GM23248 (cell line): ENCODE measurements at regions not wholly inside any gene's neighbourhood (a gene's known extent, or its start where the extent isn't known, plus 50 kb on each side); places are given as distances from the start of the nearest gene placed in this dataset.
"Not testable (repeated sequence)": the region's sequence is repeated elsewhere in the genome, so short reads cannot be mapped to it uniquely, and the experiment has no call there.

Experiments
- DNase-seq: peaks from one replicate; pipeline ENCODE4 v3.0.0-alpha.2; 2015
- H2AFZ ChIP-seq: fragments of 200-600 bp; sonication (generic); 2 replicates; pipeline ENCODE4 v1.6.1; 2016; ENCODE audit warnings: antibody characterized with exemption
- H3F3A ChIP-seq: fragments of 200-600 bp; sonication (generic); 2 replicates; pipeline ENCODE4 v1.6.1; 2016; ENCODE audit warnings: mild to moderate bottlenecking, antibody characterized with exemption, mixed run types; ENCODE audit not compliant: insufficient read depth
- H3K27ac ChIP-seq: fragments of 200-600 bp; sonication (generic); 2 replicates; pipeline ENCODE4 v1.5.1; 2016; ENCODE audit warnings: mild to moderate bottlenecking
- H3K27me3 ChIP-seq: fragments of 200-600 bp; sonication (generic); replicated peaks from 2 replicates; pipeline ENCODE4 v1.6.1; 2016; ENCODE audit warnings: mild to moderate bottlenecking; ENCODE audit not compliant: insufficient read depth
- H3K36me3 ChIP-seq: fragments of 200-600 bp; sonication (generic); 2 replicates; pipeline ENCODE4 v1.6.1; 2016; ENCODE audit warnings: low read depth, mild to moderate bottlenecking
- H3K4me1 ChIP-seq: fragments of 200-600 bp; sonication (generic); 2 replicates; pipeline ENCODE4 v1.6.1; 2016; ENCODE audit warnings: mild to moderate bottlenecking; ENCODE audit not compliant: insufficient read depth
- H3K4me2 ChIP-seq: fragments of 200-600 bp; sonication (generic); one replicate; pipeline ENCODE4 v1.6.1; 2016; ENCODE audit warnings: mild to moderate bottlenecking; ENCODE audit not compliant: unreplicated experiment
- H3K4me3 ChIP-seq: fragments of 200-600 bp; sonication (generic); 2 replicates; pipeline ENCODE4 v1.5.1; 2016; ENCODE audit warnings: mild to moderate bottlenecking
- H3K79me2 ChIP-seq: fragments of 200-600 bp; sonication (generic); 2 replicates; pipeline ENCODE4 v1.6.1; 2016; ENCODE audit warnings: mild to moderate bottlenecking; ENCODE audit not compliant: insufficient read depth
- H3K9ac ChIP-seq: fragments of 200-600 bp; sonication (generic); 2 replicates; pipeline ENCODE4 v1.6.1; 2016; ENCODE audit warnings: mild to moderate bottlenecking
- H3K9me2 ChIP-seq: fragments of 200-600 bp; sonication (generic); 2 replicates; pipeline ENCODE4 v1.6.1; 2016; ENCODE audit warnings: mixed run types, mild to moderate bottlenecking, moderate library complexity; ENCODE audit not compliant: insufficient read depth
- H3K9me3 ChIP-seq: fragments of 200-600 bp; sonication (generic); one replicate; pipeline ENCODE4 v1.6.1; 2017; ENCODE audit warnings: low read depth
- H4K20me1 ChIP-seq: fragments of 200-600 bp; sonication (generic); 2 replicates; pipeline ENCODE4 v1.6.0; 2016; ENCODE audit not compliant: insufficient read depth
- EZH2 ChIP-seq: fragments of 200-600 bp; sonication (generic); IDR thresholded peaks from 2 replicates; pipeline ENCODE4 v1.6.1; 2018; ENCODE audit warnings: antibody characterized with exemption, mild to moderate bottlenecking; ENCODE audit not compliant: insufficient read depth, poor library complexity, severe bottlenecking
- EZH2phosphoT487 ChIP-seq: fragments of 200-600 bp; sonication (generic); IDR thresholded peaks from 2 replicates; pipeline ENCODE4 v1.6.1; 2018; ENCODE audit warnings: antibody characterized with exemption, moderate library complexity, mild to moderate bottlenecking, low read depth; ENCODE audit not compliant: insufficient read depth
- WGBS, 2 experiments: methylation state at CpG; one replicate each; pipeline ENCODE4 v1.1.6; 2015 to 2017; ENCODE audit warnings: low lambda C conversion rate in 2 of 2, low coverage in 1 of 2; ENCODE audit errors: missing lambda C conversion rate in 2 of 2; 5-methylcytosine and 5-hydroxymethylcytosine counted together
- in situ Hi-C: fragments of 300-500 bp; cut with MboI; formaldehyde crosslinking; loops from 2 replicates; pipeline ENCODE4 v1.15.0; 2020

DNA sequence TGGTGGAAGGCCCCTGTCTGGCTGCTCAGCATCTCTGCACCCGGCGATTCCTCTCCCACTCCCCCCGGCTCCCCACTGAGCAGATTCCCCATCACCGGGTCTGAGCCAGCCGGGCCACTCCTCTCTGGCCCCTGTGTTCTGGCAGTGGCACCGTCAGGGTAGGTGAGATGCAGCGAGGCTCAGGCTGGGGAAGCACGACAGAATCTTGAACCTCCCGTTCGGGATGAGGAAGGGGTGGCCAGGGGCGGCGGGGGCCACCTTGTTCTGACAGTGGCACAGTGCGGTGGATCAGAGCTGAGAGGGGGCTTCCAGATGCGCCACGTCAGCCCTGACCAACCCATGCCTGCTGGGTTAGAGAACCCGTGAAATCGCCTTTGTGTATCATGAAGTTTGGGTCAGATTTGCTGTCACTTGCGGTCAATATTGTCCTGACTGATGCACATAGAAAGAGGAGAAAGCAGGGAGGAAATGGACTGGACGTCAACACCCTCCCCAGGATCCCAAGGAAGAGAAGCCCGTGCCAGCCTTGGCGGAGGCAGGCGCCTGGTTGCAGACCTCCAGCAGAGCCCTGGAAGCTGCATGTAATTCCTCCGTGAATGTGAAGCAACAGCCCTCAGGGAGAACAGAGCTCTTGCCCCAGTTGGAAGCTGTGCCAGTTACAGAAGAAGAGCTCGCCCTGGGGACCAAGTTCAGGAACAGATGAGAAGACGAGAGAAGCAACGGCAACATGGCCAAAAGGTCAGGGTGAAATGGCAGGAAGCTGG lies 137.1 kb upstream of the SFSWAP start:
- Histone ChIP-seq H3K4me1 (no peaks in the 10 kb centered on the region), H2AFZ (no peak overlapping the region), H3K79me2 (no peaks in the 10 kb centered on the region), H3K9me3 (no peaks in the 10 kb centered on the region), H3F3A (no peaks in the 10 kb centered on the region), H3K4me2 (no peak overlapping the region), H3K27ac (no peak overlapping the region), H3K9me2 (no peaks in the 10 kb centered on the region), H4K20me1 (no peaks in the 10 kb centered on the region), H3K4me3 (no peak overlapping the region), H3K27me3 (no peaks in the 10 kb centered on the region; the same call in 1 of the 2 replicates), H3K9ac (no peak overlapping the region), H3K36me3 (no peaks in the 10 kb centered on the region)
- no peak for DNase-seq
- TF ChIP-seq EZH2 (no peak), EZH2phosphoT487 (no peak)
- WGBS, 2 experiments: 34 to 35% methylated on average over 26 of the region's 26 CpGs
- in situ Hi-C loops: no loop called here

GRCh38 chr12:131574395-131574771 lies 136.5 kb upstream of the SFSWAP start:
- Histone ChIP-seq H2AFZ (no peak overlapping the region), H3K36me3 (no peaks in the 10 kb centered on the region), H3K27ac (no peak overlapping the region), H3K9me3 (no peaks in the 10 kb centered on the region), H3K9me2 (no peaks in the 10 kb centered on the region), H3K9ac (no peak overlapping the region), H3K4me2 (no peak overlapping the region), H3K27me3 (no peaks in the 10 kb centered on the region; the same call in 1 of the 2 replicates), H3K4me1 (no peaks in the 10 kb centered on the region), H3K79me2 (no peaks in the 10 kb centered on the region), H4K20me1 (no peaks in the 10 kb centered on the region), H3K4me3 (no peak overlapping the region), H3F3A (no peaks in the 10 kb centered on the region)
- in situ Hi-C loops: no loop called here
- no peak for TF ChIP-seq EZH2phosphoT487
- TF ChIP-seq EZH2: no peak
- 13 to 22% methylated on average over 9 to 10 of the region's 10 CpGs for WGBS, 2 experiments
- DNase-seq: no peak

DNA sequence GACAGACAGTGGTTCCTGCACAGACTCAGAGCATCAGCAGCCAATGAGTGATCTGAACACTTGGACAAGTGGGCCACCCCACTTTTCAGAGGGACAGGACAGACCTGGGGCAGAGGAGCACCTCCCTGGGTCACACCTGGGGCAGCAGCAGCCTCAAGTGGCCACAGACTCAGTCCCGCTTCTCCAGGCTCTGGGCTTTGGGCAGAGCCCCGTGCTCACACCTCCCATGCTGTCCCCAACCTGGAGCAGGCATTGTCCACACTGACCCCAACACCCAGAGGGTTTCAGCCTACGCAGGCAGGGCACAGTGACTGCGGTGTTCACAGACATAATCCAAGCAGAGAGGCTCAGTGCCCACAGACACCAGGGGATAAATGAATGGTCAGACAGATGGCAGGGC lies 135.5 kb upstream of the SFSWAP start:
- in situ Hi-C loops: no loop called here
- 63 to 71% methylated on average over 4 of the region's 4 CpGs for WGBS, 2 experiments
- no peak for DNase-seq
- Histone ChIP-seq H3K9me2 (no peaks in the 10 kb centered on the region), H3K27ac (no peak overlapping the region), H3K4me2 (no peak overlapping the region), H3K79me2 (no peaks in the 10 kb centered on the region), H4K20me1 (no peaks in the 10 kb centered on the region), H3K4me3 (no peak overlapping the region), H3F3A (no peaks in the 10 kb centered on the region), H2AFZ (no peak overlapping the region), H3K4me1 (no peaks in the 10 kb centered on the region), H3K27me3 (no peaks in the 10 kb centered on the region; the same call in 1 of the 2 replicates), H3K36me3 (no peaks in the 10 kb centered on the region), H3K9ac (no peak overlapping the region), H3K9me3 (no peaks in the 10 kb centered on the region)
- no peak for TF ChIP-seq EZH2phosphoT487
- no peak for TF ChIP-seq EZH2

- H3K4me1 ChIP-seq, H3K79me2 ChIP-seq, H3F3A ChIP-seq, H3K4me2 ChIP-seq, H3K9ac ChIP-seq, H4K20me1 ChIP-seq, H3K9me3 ChIP-seq, H2AFZ ChIP-seq, H3K9me2 ChIP-seq, H3K27ac ChIP-seq, in situ Hi-C loops, H3K27me3 ChIP-seq, DNase-seq, H3K4me3 ChIP-seq, H3K36me3 ChIP-seq: not testable (repeated sequence)
- 74 to 80% methylated on average over 10 to 17 of the region's 17 CpGs for WGBS, 2 experiments
Measured at GRCh38 chr12:131576734-131577133, 134.2 kb upstream of the SFSWAP start.

DNA sequence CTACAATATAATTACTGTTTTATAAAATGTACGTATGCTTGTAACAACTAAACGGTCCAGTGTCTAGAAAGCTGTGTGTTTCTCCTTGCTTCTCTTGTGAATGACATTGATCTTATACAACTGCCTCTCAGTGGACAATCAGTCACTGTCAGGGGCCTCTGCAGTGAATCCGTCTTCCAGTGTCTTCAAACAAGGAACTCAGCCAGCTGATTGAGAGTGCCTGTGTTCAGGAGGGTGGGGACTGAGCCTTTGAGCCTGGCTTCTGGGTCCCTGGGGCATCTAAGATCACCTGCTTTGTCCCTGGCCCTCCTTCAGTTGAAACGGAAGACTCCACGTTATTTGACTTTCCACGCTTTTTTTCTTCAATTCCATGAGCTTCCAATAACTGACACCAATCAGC lies 133.1 kb upstream of the SFSWAP start:
- Histone ChIP-seq H3K4me3 (no peak overlapping the region), H3K9me3 (no peaks in the 10 kb centered on the region), H3K36me3 (no peaks in the 10 kb centered on the region), H2AFZ (no peak overlapping the region), H3K79me2 (no peaks in the 10 kb centered on the region), H3K9me2 (no peaks in the 10 kb centered on the region), H3F3A (no peaks in the 10 kb centered on the region), H3K4me1 (no peaks in the 10 kb centered on the region), H4K20me1 (no peaks in the 10 kb centered on the region), H3K9ac (no peak overlapping the region), H3K27ac (no peak overlapping the region), H3K4me2 (no peak overlapping the region), H3K27me3 (no peaks in the 10 kb centered on the region; the same call in 1 of the 2 replicates)
- no peak for DNase-seq
- 29 to 49% methylated on average over 6 of the region's 6 CpGs for WGBS, 2 experiments
- TF ChIP-seq EZH2 (no peak), EZH2phosphoT487 (no peak)
- in situ Hi-C loops: no loop called here
